SK-N-SH treated with all-trans-retinoic acid at 6 μM for 48 hours (cell line): ENCODE measurements at regions not wholly inside any gene's neighbourhood (a gene's known extent, or its start where the extent isn't known, plus 50 kb on each side); places are given as distances from the start of the nearest gene placed in this dataset.

Source experiments
- CREB5 ChIP-seq: fragments of 250-450 bp; sonication (Bioruptor Pico); IDR thresholded peaks from 2 replicates; pipeline ENCODE4 v1.5.1; 2020; ENCODE audit warnings: low read depth, mild to moderate bottlenecking, moderate library complexity
- OSR1 ChIP-seq: fragments of 250-450 bp; sonication (Bioruptor Pico); IDR thresholded peaks from 2 replicates; pipeline ENCODE4 v1.8.0; 2022; ENCODE audit warnings: moderate library complexity, mild to moderate bottlenecking, inconsistent platforms
- POU6F1 ChIP-seq: fragments of 250-450 bp; sonication (Bioruptor Pico); IDR thresholded peaks from 2 replicates; pipeline ENCODE4 v1.8.0; 2021; ENCODE audit warnings: low read depth, mild to moderate bottlenecking, moderate library complexity, borderline replicate concordance
- RARB ChIP-seq: fragments of 250-450 bp; sonication (Bioruptor Pico); IDR thresholded peaks from 2 replicates; pipeline ENCODE4 v1.8.0; 2021; ENCODE audit warnings: mild to moderate bottlenecking, moderate library complexity
- ZFP3 ChIP-seq: fragments of 250-450 bp; sonication (Bioruptor Pico); IDR thresholded peaks from 2 replicates; pipeline ENCODE4 v1.5.0; 2020; ENCODE audit warnings: mild to moderate bottlenecking, moderate library complexity
- ZNF70 ChIP-seq: fragments of 450-650 bp; formaldehyde crosslinking; IDR thresholded peaks from 2 replicates; pipeline ENCODE4 v1.5.0; 2020; ENCODE audit warnings: mild to moderate bottlenecking, moderate library complexity

- TF ChIP-seq POU6F1 (CRISPR knock-in tag) (no peak), CREB5 (CRISPR knock-in tag) (no peak), RARB (CRISPR knock-in tag) (no peak), ZFP3 (no peak), ZNF70 (CRISPR knock-in tag) (no peak), OSR1 (CRISPR knock-in tag) (no peak)
Measured at GRCh38 chr2:153074207-153074606, 355.8 kb downstream of the ARL6IP6 start.
